Liver (tissue), 7 donors: ENCODE measurements at regions not wholly inside any gene's neighbourhood (a gene's known extent, or its start where the extent isn't known, plus 50 kb on each side); places are given as distances from the start of the nearest gene placed in this dataset.

Experiments
- DNase-seq: peaks from one replicate; pipeline ENCODE4 v3.0.0-alpha.2; 2017; ENCODE audit warnings: low spot score
- H3K27ac ChIP-seq, 2 donors: one replicate each; pipeline ENCODE4 v1.7.0; 2013; ENCODE audit warnings: inconsistent platforms in 2 of 2, low read length in 2 of 2, control low read depth in 1 of 2, low read depth in 1 of 2, mild to moderate bottlenecking in 1 of 2
- H3K27me3 ChIP-seq, 4 donors: one replicate each; pipeline versions ENCODE4 v1.6.1 to v1.7.0; 2013; ENCODE audit warnings: low read length in 3 of 4, inconsistent platforms in 1 of 4, mild to moderate bottlenecking in 1 of 4, moderate library complexity in 1 of 4; ENCODE audit not compliant: control insufficient read depth in 4 of 4, insufficient read depth in 4 of 4
- H3K36me3 ChIP-seq, 4 donors: one replicate each; pipeline versions ENCODE4 v1.6.1 to v1.7.0; 2013; ENCODE audit warnings: low read length in 3 of 4, mild to moderate bottlenecking in 3 of 4, low read depth in 1 of 4, moderate library complexity in 1 of 4; ENCODE audit not compliant: control insufficient read depth in 4 of 4, insufficient read depth in 3 of 4
- H3K4me1 ChIP-seq, 4 donors: one replicate each; pipeline versions ENCODE4 v1.6.1 to v1.7.0; 2013; ENCODE audit warnings: low read length in 3 of 4, mild to moderate bottlenecking in 3 of 4, moderate library complexity in 1 of 4; ENCODE audit not compliant: control insufficient read depth in 4 of 4, insufficient read depth in 4 of 4
- H3K4me3 ChIP-seq, 3 donors: one replicate each; pipeline versions ENCODE4 v1.6.1 to v1.7.0; 2013; ENCODE audit warnings: low read length in 3 of 3, control low read depth in 1 of 3, low read depth in 1 of 3, mild to moderate bottlenecking in 1 of 3
- H3K9ac ChIP-seq, 2 donors: one replicate each; pipeline ENCODE4 v1.7.0; 2013; ENCODE audit warnings: low read length in 2 of 2, mild to moderate bottlenecking in 2 of 2, moderate library complexity in 2 of 2, control low read depth in 1 of 2, low read depth in 1 of 2
- H3K9me3 ChIP-seq, 4 donors: one replicate each; pipeline versions ENCODE4 v1.6.1 to v1.7.0; 2013; ENCODE audit warnings: low read length in 3 of 4; ENCODE audit not compliant: control insufficient read depth in 4 of 4
- EGR1 ChIP-seq, 2 donors: IDR thresholded peaks; 2 replicates each; pipeline ENCODE4 v1.6.1; 2016 to 2018; ENCODE audit warnings: antibody characterized with exemption in 2 of 2, low read depth in 2 of 2
- FOXA1 ChIP-seq: IDR thresholded peaks from 2 replicates; pipeline ENCODE4 v1.6.1; 2016; ENCODE audit warnings: antibody characterized with exemption
- FOXA2 ChIP-seq: IDR thresholded peaks from 2 replicates; pipeline ENCODE4 v1.6.1; 2016; ENCODE audit warnings: antibody characterized with exemption
- GABPA ChIP-seq, 2 donors: IDR thresholded peaks in 1 of 2; conservative IDR thresholded peaks in 1 of 2; 2 replicates each; pipeline ENCODE4 v1.6.1; 2016; ENCODE audit warnings: antibody characterized with exemption in 2 of 2, mild to moderate bottlenecking in 1 of 2, moderate library complexity in 1 of 2
- HNF4A ChIP-seq, 2 donors: conservative IDR thresholded peaks; 2 replicates each; pipeline ENCODE4 v1.6.1; 2016; ENCODE audit warnings: antibody characterized with exemption in 2 of 2, mild to moderate bottlenecking in 2 of 2
- HNF4G ChIP-seq: IDR thresholded peaks from 2 replicates; pipeline ENCODE4 v1.6.1; 2016; ENCODE audit warnings: antibody characterized with exemption
- JUND ChIP-seq, 2 donors: IDR thresholded peaks; 2 replicates each; pipeline ENCODE4 v1.6.1; 2016; ENCODE audit warnings: antibody characterized with exemption in 2 of 2
- NR2F2 ChIP-seq: IDR thresholded peaks from 2 replicates; pipeline ENCODE4 v1.6.1; 2016; ENCODE audit warnings: antibody characterized with exemption
- RAD21 ChIP-seq, 2 donors: IDR thresholded peaks; 2 replicates each; pipeline ENCODE4 v1.6.1; 2016; ENCODE audit warnings: antibody characterized with exemption in 2 of 2, mild to moderate bottlenecking in 2 of 2
- RXRA ChIP-seq, 2 donors: IDR thresholded peaks; 2 replicates each; pipeline ENCODE4 v1.6.1; 2017 to 2018; ENCODE audit warnings: antibody characterized with exemption in 2 of 2, mild to moderate bottlenecking in 1 of 2
- SP1 ChIP-seq: IDR thresholded peaks from 2 replicates; pipeline ENCODE4 v1.6.1; 2018; ENCODE audit warnings: antibody characterized with exemption, mild to moderate bottlenecking
- TAF1 ChIP-seq: conservative IDR thresholded peaks from 2 replicates; pipeline ENCODE4 v1.6.1; 2016; ENCODE audit warnings: antibody characterized with exemption, mild to moderate bottlenecking
- YY1 ChIP-seq: IDR thresholded peaks from 2 replicates; pipeline ENCODE4 v1.6.1; 2016; ENCODE audit warnings: antibody characterized with exemption, mild to moderate bottlenecking
- TF ChIP-seq, protein P1 (sequence below): fragments of 150-350 bp; IDR thresholded peaks from 2 replicates; pipeline ENCODE4 v1.5.1; 2017; ENCODE audit warnings: improper control_type of control experiment, low read depth, low read length; ENCODE audit not compliant: missing input control
- TF ChIP-seq, protein P2 (sequence below): IDR thresholded peaks from 2 replicates; pipeline ENCODE4 v1.6.1; 2016; ENCODE audit warnings: antibody characterized with exemption, mild to moderate bottlenecking
- TF ChIP-seq, protein P3 (sequence below): IDR thresholded peaks from 2 replicates; pipeline ENCODE4 v1.6.1; 2016; ENCODE audit warnings: antibody characterized with exemption
- TF ChIP-seq, protein P4 (sequence below): IDR thresholded peaks from 2 replicates; pipeline ENCODE4 v1.6.1; 2016; ENCODE audit warnings: antibody characterized with exemption
- TF ChIP-seq, protein P5 (sequence below): IDR thresholded peaks from 2 replicates; pipeline ENCODE4 v1.6.1; 2016; ENCODE audit warnings: antibody characterized with exemption
- donor health status: healthy.
- donor health status: healthy.
- donor health status: healthy.
- donor health status: healthy.

DNA sequence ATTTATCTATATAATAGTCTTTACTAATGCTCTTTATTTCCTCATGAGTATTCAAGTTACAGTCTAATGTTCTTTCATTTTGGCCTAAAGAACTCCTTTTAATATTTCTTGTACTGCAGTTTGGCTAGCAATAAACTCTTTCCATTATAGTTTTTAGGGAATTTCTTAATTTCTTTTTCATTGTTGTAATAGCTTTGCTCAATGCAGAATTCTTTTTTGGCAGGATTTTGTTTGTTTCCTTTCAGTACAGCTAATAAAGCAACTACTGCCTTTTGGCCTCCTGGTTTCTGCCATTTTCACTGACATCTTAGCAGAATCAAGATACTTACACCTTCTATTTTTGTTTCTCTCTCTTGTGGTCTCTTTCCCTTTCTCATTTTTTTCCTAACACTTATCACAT lies 390.4 kb upstream of the RGPD4 start:
- TF ChIP-seq NR2F2 (no peak), FOXA2 (no peak), GABPA (IDR thresholded peaks at IDR 0.05 in 1 of 2, conservative IDR thresholded peaks at IDR 0.05 in 1 of 2) (no peak), RXRA (IDR thresholded peaks at IDR 0.05) (no peak), FOXA1 (no peak), HNF4G (no peak), SP1 (no peak), TAF1 (no peak), JUND (IDR thresholded peaks at IDR 0.05) (no peak)
- TF ChIP-seq, protein P1, sequence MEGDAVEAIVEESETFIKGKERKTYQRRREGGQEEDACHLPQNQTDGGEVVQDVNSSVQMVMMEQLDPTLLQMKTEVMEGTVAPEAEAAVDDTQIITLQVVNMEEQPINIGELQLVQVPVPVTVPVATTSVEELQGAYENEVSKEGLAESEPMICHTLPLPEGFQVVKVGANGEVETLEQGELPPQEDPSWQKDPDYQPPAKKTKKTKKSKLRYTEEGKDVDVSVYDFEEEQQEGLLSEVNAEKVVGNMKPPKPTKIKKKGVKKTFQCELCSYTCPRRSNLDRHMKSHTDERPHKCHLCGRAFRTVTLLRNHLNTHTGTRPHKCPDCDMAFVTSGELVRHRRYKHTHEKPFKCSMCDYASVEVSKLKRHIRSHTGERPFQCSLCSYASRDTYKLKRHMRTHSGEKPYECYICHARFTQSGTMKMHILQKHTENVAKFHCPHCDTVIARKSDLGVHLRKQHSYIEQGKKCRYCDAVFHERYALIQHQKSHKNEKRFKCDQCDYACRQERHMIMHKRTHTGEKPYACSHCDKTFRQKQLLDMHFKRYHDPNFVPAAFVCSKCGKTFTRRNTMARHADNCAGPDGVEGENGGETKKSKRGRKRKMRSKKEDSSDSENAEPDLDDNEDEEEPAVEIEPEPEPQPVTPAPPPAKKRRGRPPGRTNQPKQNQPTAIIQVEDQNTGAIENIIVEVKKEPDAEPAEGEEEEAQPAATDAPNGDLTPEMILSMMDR: no peak
- DNase-seq: no peak

DNA sequence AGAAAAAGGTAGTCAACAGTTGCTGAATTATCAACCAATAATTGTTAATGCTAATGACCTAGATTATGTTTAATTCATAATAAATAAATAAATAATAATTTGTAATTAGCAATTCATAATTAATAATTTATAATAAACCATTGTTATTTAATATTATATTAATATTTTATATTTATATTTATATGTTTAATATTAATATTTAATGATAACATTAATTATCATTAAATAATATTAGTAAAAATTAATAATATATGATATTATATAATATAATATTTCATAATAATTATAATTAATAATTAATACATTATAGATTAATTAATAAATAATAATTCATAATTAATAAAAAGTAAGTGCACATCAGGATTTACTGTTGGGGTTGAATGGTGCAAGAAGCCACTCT lies 389.4 kb upstream of the RGPD4 start:
- H3K4me3 ChIP-seq: no peak overlapping the region
- no peak overlapping the region for H3K27ac ChIP-seq
- H3K27me3 ChIP-seq: no peaks in the 10 kb centered on the region
- no peak for DNase-seq
- no peaks in the 10 kb centered on the region for H3K36me3 ChIP-seq
- H3K9me3 ChIP-seq: peaks cover 0 to 2% (median 0%) of the 10 kb centered on the region in 4 donors
- H3K4me1 ChIP-seq: no peaks in the 10 kb centered on the region
- TF ChIP-seq FOXA2: no peak
- no peak for TF ChIP-seq YY1
- TF ChIP-seq NR2F2: no peak
- TF ChIP-seq, protein P2, sequence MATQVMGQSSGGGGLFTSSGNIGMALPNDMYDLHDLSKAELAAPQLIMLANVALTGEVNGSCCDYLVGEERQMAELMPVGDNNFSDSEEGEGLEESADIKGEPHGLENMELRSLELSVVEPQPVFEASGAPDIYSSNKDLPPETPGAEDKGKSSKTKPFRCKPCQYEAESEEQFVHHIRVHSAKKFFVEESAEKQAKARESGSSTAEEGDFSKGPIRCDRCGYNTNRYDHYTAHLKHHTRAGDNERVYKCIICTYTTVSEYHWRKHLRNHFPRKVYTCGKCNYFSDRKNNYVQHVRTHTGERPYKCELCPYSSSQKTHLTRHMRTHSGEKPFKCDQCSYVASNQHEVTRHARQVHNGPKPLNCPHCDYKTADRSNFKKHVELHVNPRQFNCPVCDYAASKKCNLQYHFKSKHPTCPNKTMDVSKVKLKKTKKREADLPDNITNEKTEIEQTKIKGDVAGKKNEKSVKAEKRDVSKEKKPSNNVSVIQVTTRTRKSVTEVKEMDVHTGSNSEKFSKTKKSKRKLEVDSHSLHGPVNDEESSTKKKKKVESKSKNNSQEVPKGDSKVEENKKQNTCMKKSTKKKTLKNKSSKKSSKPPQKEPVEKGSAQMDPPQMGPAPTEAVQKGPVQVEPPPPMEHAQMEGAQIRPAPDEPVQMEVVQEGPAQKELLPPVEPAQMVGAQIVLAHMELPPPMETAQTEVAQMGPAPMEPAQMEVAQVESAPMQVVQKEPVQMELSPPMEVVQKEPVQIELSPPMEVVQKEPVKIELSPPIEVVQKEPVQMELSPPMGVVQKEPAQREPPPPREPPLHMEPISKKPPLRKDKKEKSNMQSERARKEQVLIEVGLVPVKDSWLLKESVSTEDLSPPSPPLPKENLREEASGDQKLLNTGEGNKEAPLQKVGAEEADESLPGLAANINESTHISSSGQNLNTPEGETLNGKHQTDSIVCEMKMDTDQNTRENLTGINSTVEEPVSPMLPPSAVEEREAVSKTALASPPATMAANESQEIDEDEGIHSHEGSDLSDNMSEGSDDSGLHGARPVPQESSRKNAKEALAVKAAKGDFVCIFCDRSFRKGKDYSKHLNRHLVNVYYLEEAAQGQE: no peak
- no peak for TF ChIP-seq SP1
- no peak for TF ChIP-seq HNF4A (conservative IDR thresholded peaks at IDR 0.05)
- TF ChIP-seq RAD21 (IDR thresholded peaks at IDR 0.05): no peak
- no peak for TF ChIP-seq TAF1
- TF ChIP-seq EGR1 (IDR thresholded peaks at IDR 0.05; ENCODE audit: low read depth in 2 of 2): no peak
- TF ChIP-seq, protein P3, sequence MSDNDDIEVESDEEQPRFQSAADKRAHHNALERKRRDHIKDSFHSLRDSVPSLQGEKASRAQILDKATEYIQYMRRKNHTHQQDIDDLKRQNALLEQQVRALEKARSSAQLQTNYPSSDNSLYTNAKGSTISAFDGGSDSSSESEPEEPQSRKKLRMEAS: no peak
- TF ChIP-seq, protein P1: no peak
- TF ChIP-seq, protein P4, sequence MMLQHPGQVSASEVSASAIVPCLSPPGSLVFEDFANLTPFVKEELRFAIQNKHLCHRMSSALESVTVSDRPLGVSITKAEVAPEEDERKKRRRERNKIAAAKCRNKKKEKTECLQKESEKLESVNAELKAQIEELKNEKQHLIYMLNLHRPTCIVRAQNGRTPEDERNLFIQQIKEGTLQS: no peak
- TF ChIP-seq JUND (IDR thresholded peaks at IDR 0.05): no peak
- no peak for TF ChIP-seq FOXA1
- TF ChIP-seq, protein P5, sequence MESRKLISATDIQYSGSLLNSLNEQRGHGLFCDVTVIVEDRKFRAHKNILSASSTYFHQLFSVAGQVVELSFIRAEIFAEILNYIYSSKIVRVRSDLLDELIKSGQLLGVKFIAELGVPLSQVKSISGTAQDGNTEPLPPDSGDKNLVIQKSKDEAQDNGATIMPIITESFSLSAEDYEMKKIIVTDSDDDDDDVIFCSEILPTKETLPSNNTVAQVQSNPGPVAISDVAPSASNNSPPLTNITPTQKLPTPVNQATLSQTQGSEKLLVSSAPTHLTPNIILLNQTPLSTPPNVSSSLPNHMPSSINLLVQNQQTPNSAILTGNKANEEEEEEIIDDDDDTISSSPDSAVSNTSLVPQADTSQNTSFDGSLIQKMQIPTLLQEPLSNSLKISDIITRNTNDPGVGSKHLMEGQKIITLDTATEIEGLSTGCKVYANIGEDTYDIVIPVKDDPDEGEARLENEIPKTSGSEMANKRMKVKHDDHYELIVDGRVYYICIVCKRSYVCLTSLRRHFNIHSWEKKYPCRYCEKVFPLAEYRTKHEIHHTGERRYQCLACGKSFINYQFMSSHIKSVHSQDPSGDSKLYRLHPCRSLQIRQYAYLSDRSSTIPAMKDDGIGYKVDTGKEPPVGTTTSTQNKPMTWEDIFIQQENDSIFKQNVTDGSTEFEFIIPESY: no peak
- H3K9ac ChIP-seq: no peak overlapping the region

More for the DNA sequence above, 390.4 kb upstream of the RGPD4 start:
- no peak overlapping the region for H3K9ac ChIP-seq
- H3K4me1 ChIP-seq: no peaks in the 10 kb centered on the region
- peaks cover 0 to under 1% (median 0%) of the 10 kb centered on the region in 4 donors for H3K9me3 ChIP-seq
- no peaks in the 10 kb centered on the region for H3K27me3 ChIP-seq
- H3K36me3 ChIP-seq: no peaks in the 10 kb centered on the region
- no peak overlapping the region for H3K4me3 ChIP-seq
- no peak overlapping the region for H3K27ac ChIP-seq
